ENCODE measurements at regions not wholly inside any gene's neighbourhood (a gene's known extent, or its start where the extent isn't known, plus 50 kb on each side); places are given as distances from the start of the nearest gene placed in this dataset.
"Not testable (repeated sequence)": the region's sequence is repeated elsewhere in the genome, so short reads cannot be mapped to it uniquely, and the experiment has no call there.

GRCh38 chr1:117754061-117754969, 148.5 kb downstream of the TENT5C start:
- no peak for DNase-seq (ENCODE audit: low read depth)

- no peak for DNase-seq (ENCODE audit: low read depth)
These were observed 151.8 kb downstream of the TENT5C start for GRCh38 chr1:117757668-117758067.

GRCh38 chr1:117758444-117759316, 152.8 kb downstream of the TENT5C start:
- peak; percentile 42 for DNase-seq (ENCODE audit: low read depth)

GRCh38 chr1:117759535-117759934, 153.7 kb downstream of the TENT5C start:
- no peak for DNase-seq (ENCODE audit: low read depth)

GRCh38 chr1:117760069-117760468, 154.2 kb downstream of the TENT5C start:
- no peak for DNase-seq (ENCODE audit: low read depth)

GRCh38 chr1:117760485-117760884, 154.6 kb downstream of the TENT5C start:
- no peak for DNase-seq (ENCODE audit: low read depth)

- DNase-seq (ENCODE audit: low read depth), result not testable (repeated sequence)
These were observed 161.7 kb downstream of the GDAP2 start for GRCh38 chr1:117767756-117768155.

GRCh38 chr1:117770981-117771531, 158.4 kb downstream of the GDAP2 start:
- DNase-seq (ENCODE audit: low read depth), result no peak

GRCh38 chr1:117779364-117779763, 150.1 kb downstream of the GDAP2 start:
- DNase-seq (ENCODE audit: low read depth), result no peak

GRCh38 chr1:117780687-117781475, 148.5 kb downstream of the GDAP2 start:
- DNase-seq (ENCODE audit: low read depth), result no peak

- DNase-seq (ENCODE audit: low read depth), result no peak
These were observed 147.4 kb downstream of the GDAP2 start for GRCh38 chr1:117782056-117782455.

- no peak for DNase-seq (ENCODE audit: low read depth)
These were observed 145.6 kb downstream of the GDAP2 start for GRCh38 chr1:117783606-117784396.

GRCh38 chr1:117788014-117788413, 141.4 kb downstream of the GDAP2 start:
- DNase-seq (ENCODE audit: low read depth), result no peak

GRCh38 chr1:117793413-117793812, 136.0 kb downstream of the GDAP2 start:
- DNase-seq (ENCODE audit: low read depth), result no peak

GRCh38 chr1:117794073-117794472, 135.3 kb downstream of the GDAP2 start:
- DNase-seq (ENCODE audit: low read depth), result no peak

GRCh38 chr1:117795190-117795589, 134.2 kb downstream of the GDAP2 start:
- peak; percentile 70 for DNase-seq (ENCODE audit: low read depth)

- no peak for DNase-seq (ENCODE audit: low read depth)
These were observed 133.6 kb downstream of the GDAP2 start for GRCh38 chr1:117795792-117796191.

- DNase-seq (ENCODE audit: low read depth), result no peak
These were observed 133.2 kb downstream of the GDAP2 start for GRCh38 chr1:117796226-117796625.

GRCh38 chr1:117798550-117798949, 130.9 kb downstream of the GDAP2 start:
- no peak for DNase-seq (ENCODE audit: low read depth)

- no peak for DNase-seq (ENCODE audit: low read depth)
These were observed 126.7 kb downstream of the GDAP2 start for GRCh38 chr1:117802531-117803257.
